Choroid plexus epithelial cell (primary cell): ENCODE measurements at regions not wholly inside any gene's neighbourhood (a gene's known extent, or its start where the extent isn't known, plus 50 kb on each side); places are given as distances from the start of the nearest gene placed in this dataset.
A peak's percentile ranks its signal among the peaks of the same experiment; 100 is the strongest.

Experiments
- DNase-seq: peaks from one replicate; pipeline ENCODE4 v3.0.0-alpha.2; 2010; ENCODE audit warnings: low read depth
- H3K4me3 ChIP-seq: 2 replicates; pipeline ENCODE4 v1.5.1; 2011; ENCODE audit warnings: low read depth, mild to moderate bottlenecking, control low read depth, low read length, moderate library complexity
- CTCF ChIP-seq: conservative IDR thresholded peaks from 2 replicates; pipeline ENCODE4 v1.5.1; 2011; ENCODE audit warnings: low read depth, mild to moderate bottlenecking, control low read depth, inconsistent platforms, low read length, moderate library complexity

DNA sequence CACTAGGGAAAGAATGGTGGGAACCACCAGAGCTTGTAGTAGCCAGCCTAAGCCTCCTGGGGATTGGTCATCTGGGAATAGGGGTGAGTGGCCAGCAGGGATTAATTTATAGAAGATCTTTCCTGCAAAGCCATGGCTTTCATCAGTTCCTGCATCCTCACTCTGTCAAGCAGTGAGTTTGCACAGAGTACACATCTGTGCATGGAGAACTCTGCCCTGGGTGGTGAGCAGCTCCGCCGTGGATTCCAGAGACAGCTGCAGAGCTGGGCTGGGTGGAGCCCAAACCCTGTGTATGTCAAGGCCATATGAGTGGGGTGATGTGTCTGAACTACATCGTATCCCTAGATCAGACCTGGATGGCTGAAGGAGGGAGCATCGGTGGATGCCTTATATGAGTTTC lies 182.2 kb downstream of the GLI2 start:
- TF ChIP-seq CTCF, result no peak
- H3K4me3 ChIP-seq, result no peak overlapping the region
- DNase-seq, result peak; percentile 57

GRCh38 chr2:120919216-120919615 lies 183.5 kb downstream of the GLI2 start:
- H3K4me3 ChIP-seq, result no peak overlapping the region
- no peak for DNase-seq
- no peak for TF ChIP-seq CTCF

- peak; percentile 72 for DNase-seq
- H3K4me3 ChIP-seq, result no peak overlapping the region
- no peak for TF ChIP-seq CTCF
These were observed 184.2 kb downstream of the GLI2 start for GRCh38 chr2:120919771-120920453.

DNA sequence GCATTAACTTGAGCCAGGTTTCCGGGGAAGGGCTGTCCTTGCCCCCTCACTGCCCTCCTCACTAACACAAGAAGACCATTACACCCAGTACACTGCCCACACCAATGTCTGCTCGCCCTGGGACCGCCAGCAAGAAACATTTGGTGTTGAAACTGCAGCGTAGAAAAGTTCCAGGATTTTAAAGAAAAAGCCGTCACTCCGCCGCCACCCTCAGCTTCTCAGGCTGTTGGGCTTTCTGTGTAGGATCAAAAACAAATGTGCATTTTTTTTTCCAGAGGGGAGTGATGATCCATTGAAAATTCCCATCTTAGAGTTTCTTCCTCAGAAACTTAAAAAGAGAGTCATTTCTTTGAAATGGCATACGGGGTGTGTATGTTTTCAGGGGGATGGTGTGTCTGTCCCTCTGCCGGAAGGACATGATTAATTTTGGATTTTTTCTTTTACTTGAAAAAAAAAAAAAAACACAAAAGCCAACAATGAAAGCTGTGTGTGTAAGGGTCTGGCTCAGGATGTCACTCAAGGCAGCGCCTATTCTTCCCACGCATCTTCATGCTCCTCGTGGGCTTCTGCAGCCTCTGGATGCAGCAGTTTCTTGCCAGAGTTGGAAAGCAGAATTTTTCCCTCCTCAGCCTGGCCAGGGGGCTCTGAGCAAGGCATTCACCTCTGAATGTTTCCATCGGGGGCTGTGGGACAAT lies 184.9 kb downstream of the GLI2 start:
- DNase-seq, result peak; percentile 17
- TF ChIP-seq CTCF, result no peak
- no peak overlapping the region for H3K4me3 ChIP-seq

- TF ChIP-seq CTCF, result no peak
- no peak overlapping the region for H3K4me3 ChIP-seq
- DNase-seq, result no peak
These were observed 185.8 kb downstream of the GLI2 start for GRCh38 chr2:120921457-120921856.

GRCh38 chr2:120922571-120923332 lies 187.1 kb downstream of the GLI2 start:
- H3K4me3 ChIP-seq, result no peak overlapping the region
- no peak for DNase-seq
- TF ChIP-seq CTCF, result no peak

DNA sequence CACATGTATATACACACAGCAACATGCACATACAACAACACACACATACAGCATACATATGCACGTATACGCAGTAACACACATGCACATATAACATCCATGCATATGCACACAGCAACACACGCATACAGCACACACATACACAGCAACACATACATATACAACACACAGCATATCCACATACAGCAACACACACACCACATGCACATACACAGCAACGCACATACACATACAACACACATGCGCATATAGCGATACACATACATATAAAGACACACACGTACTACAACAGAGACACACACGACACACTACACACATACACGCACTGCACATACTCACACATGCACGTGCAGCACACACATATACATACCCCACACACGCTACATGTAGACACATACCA lies 187.8 kb downstream of the GLI2 start:
- H3K4me3 ChIP-seq, result no peak overlapping the region
- TF ChIP-seq CTCF, result no peak
- no peak for DNase-seq
